ENCODE measurements at regions not wholly inside any gene's neighbourhood (a gene's known extent, or its start where the extent isn't known, plus 50 kb on each side); places are given as distances from the start of the nearest gene placed in this dataset.

- no peak for TF ChIP-seq CHD2 (IDR thresholded peaks at IDR 0.05; ENCODE audit: low read length, partially characterized antibody)
- TF ChIP-seq MYC (IDR thresholded peaks at IDR 0.05; ENCODE audit: borderline replicate concordance, low read length), result no peak
- TF ChIP-seq CTCF (IDR thresholded peaks at IDR 0.05), result no peak
- TF ChIP-seq MAX (IDR thresholded peaks at IDR 0.05), result no peak
- no peak for TF ChIP-seq SREBF2 (IDR thresholded peaks at IDR 0.05)
- TF ChIP-seq HMGXB4 (CRISPR knock-in tag; IDR thresholded peaks at IDR 0.05; ENCODE audit: borderline replicate concordance), result no peak
- TF ChIP-seq HES2 (IDR thresholded peaks at IDR 0.05), result no peak
Observed at GRCh38 chr14:34345718-34346465, 116.1 kb downstream of the SPTSSA start.
